Natural killer cell (primary cell): ENCODE measurements at regions not wholly inside any gene's neighbourhood (a gene's known extent, or its start where the extent isn't known, plus 50 kb on each side); places are given as distances from the start of the nearest gene placed in this dataset.

ENCODE experiments used
- ATAC-seq, 3 donors: fragments of 150-1000 bp in 2 of 3; fragments of 200-7000 bp in 1 of 3; cut with Tn5 transposase; 1 replicate in 1 of 3; 2 replicates in 2 of 3; pipeline ENCODE4 v1.10.0; 2021; ENCODE audit warnings: mild to moderate bottlenecking in 2 of 3, moderate library complexity in 2 of 3
- DNase-seq, 2 donors: peaks; one replicate each; pipeline versions ENCODE4 v3.0.0 to v3.0.0-alpha.2; 2013 to 2021; ENCODE audit warnings: mixed read lengths in 1 of 2
- H3K27ac ChIP-seq: one replicate; pipeline ENCODE4 v1.5.1; 2013; ENCODE audit warnings: mild to moderate bottlenecking, low read length
- H3K27me3 ChIP-seq: one replicate; pipeline ENCODE4 v1.6.1; 2013; ENCODE audit warnings: low read length; ENCODE audit not compliant: control insufficient read depth, insufficient read depth
- H3K36me3 ChIP-seq: one replicate; pipeline ENCODE4 v1.6.1; 2013; ENCODE audit warnings: low read length; ENCODE audit not compliant: control insufficient read depth, insufficient read depth
- H3K4me1 ChIP-seq: one replicate; pipeline ENCODE4 v1.6.1; 2013; ENCODE audit warnings: low read length; ENCODE audit not compliant: control insufficient read depth, insufficient read depth
- H3K4me3 ChIP-seq: one replicate; pipeline ENCODE4 v1.5.1; 2013; ENCODE audit warnings: low read length
- H3K9me3 ChIP-seq: one replicate; pipeline ENCODE4 v1.6.1; 2013; ENCODE audit warnings: low read length; ENCODE audit not compliant: control insufficient read depth, insufficient read depth
- H3K27ac Mint-ChIP-seq, 2 donors: one replicate each; pipeline ENCODE4 v1.8.0; 2022; ENCODE audit warnings: mild to moderate bottlenecking in 2 of 2, mixed read lengths in 2 of 2, moderate library complexity in 1 of 2
- H3K27me3 Mint-ChIP-seq, 2 donors: one replicate each; pipeline ENCODE4 v1.8.0; 2022; ENCODE audit warnings: low read depth in 2 of 2, mixed read lengths in 2 of 2
- H3K36me3 Mint-ChIP-seq: one replicate; pipeline ENCODE4 v1.8.0; 2022; ENCODE audit warnings: mixed read lengths
- H3K4me1 Mint-ChIP-seq, 2 donors: one replicate each; pipeline ENCODE4 v1.8.0; 2022; ENCODE audit warnings: mixed read lengths in 2 of 2
- H3K4me3 Mint-ChIP-seq: one replicate; pipeline ENCODE4 v1.8.0; 2022; ENCODE audit warnings: mild to moderate bottlenecking, moderate library complexity, mixed read lengths
- H3K9me3 Mint-ChIP-seq, 2 donors: one replicate each; pipeline ENCODE4 v1.8.0; 2022; ENCODE audit warnings: mixed read lengths in 2 of 2
- CTCF ChIP-seq: fragments of 200-600 bp; IDR thresholded peaks from one replicate; pipeline ENCODE4 v1.8.0; 2022; ENCODE audit warnings: antibody characterized with exemption
- WGBS: methylation state at CpG from one replicate; pipeline ENCODE4 v1.1.7; 2013; ENCODE audit warnings: missing lambda C conversion rate; ENCODE audit not compliant: insufficient coverage; 5-methylcytosine and 5-hydroxymethylcytosine counted together
- intact Hi-C: fragments of 100-400 bp; cut with micrococcal nuclease; formaldehyde crosslinking; loops from one replicate; pipeline ENCODE4 v1.14.2; 2022

GRCh38 chr5:38719916-38720315 is 125.9 kb upstream of the OSMR start:
- TF ChIP-seq CTCF, result no peak
- Mint-ChIP-seq H3K4me3 (no peak overlapping the region), H3K9me3 (no peaks in the 10 kb centered on the region), H3K27ac (no peak overlapping the region), H3K36me3 (no peaks in the 10 kb centered on the region), H3K27me3 (peaks cover 5 to 6% of the 10 kb centered on the region in 2 donors), H3K4me1 (no peaks in the 10 kb centered on the region)
- Histone ChIP-seq H3K4me1 (no peaks in the 10 kb centered on the region), H3K27me3 (no peaks in the 10 kb centered on the region), H3K4me3 (no peak overlapping the region), H3K36me3 (no peaks in the 10 kb centered on the region), H3K27ac (no peak overlapping the region), H3K9me3 (no peaks in the 10 kb centered on the region)
- 97% methylated on average over 2 of the region's 3 CpGs for WGBS
- DNase-seq, result no peak
- no peak for ATAC-seq
- intact Hi-C loops, result no loop called here

- no peak for DNase-seq
- 74% methylated on average over 5 of the region's 6 CpGs for WGBS
- ATAC-seq, result no peak
- peaks cover 5 to 6% of the 10 kb centered on the region in 2 donors for H3K27me3 Mint-ChIP-seq
- Histone ChIP-seq H3K36me3 (no peaks in the 10 kb centered on the region), H3K4me3 (no peak overlapping the region), H3K4me1 (no peaks in the 10 kb centered on the region), H3K27ac (no peak overlapping the region), H3K9me3 (no peaks in the 10 kb centered on the region), H3K27me3 (no peaks in the 10 kb centered on the region)
- no peaks in the 10 kb centered on the region for H3K4me1 Mint-ChIP-seq
- H3K4me3 Mint-ChIP-seq, result no peak overlapping the region
- H3K9me3 Mint-ChIP-seq, result no peaks in the 10 kb centered on the region
- H3K27ac Mint-ChIP-seq, result no peak overlapping the region
- intact Hi-C loops, result no loop called here
- TF ChIP-seq CTCF, result no peak
- H3K36me3 Mint-ChIP-seq, result no peaks in the 10 kb centered on the region
These were observed 125.1 kb upstream of the OSMR start for GRCh38 chr5:38720554-38721361.

GRCh38 chr5:38722918-38723317 is 122.9 kb upstream of the OSMR start:
- ATAC-seq (no peak), DNase-seq (no peak)
- Histone ChIP-seq H3K27me3 (no peaks in the 10 kb centered on the region), H3K27ac (no peak overlapping the region), H3K9me3 (no peaks in the 10 kb centered on the region), H3K36me3 (no peaks in the 10 kb centered on the region), H3K4me3 (no peak overlapping the region), H3K4me1 (no peaks in the 10 kb centered on the region)
- WGBS, result 71% methylated on average over 5 of the region's 5 CpGs
- Mint-ChIP-seq H3K4me1 (no peaks in the 10 kb centered on the region), H3K36me3 (no peaks in the 10 kb centered on the region), H3K4me3 (no peak overlapping the region), H3K27ac (no peak overlapping the region), H3K9me3 (no peaks in the 10 kb centered on the region), H3K27me3 (peaks cover 0 to 14% of the 10 kb centered on the region in 2 donors)
- no peak for TF ChIP-seq CTCF
- intact Hi-C loops, result no loop called here

GRCh38 chr5:38723426-38723825 is 122.4 kb upstream of the OSMR start:
- H3K9me3 ChIP-seq, result no peaks in the 10 kb centered on the region
- H3K27me3 ChIP-seq, result no peaks in the 10 kb centered on the region
- H3K4me3 Mint-ChIP-seq, result no peak overlapping the region
- no peaks in the 10 kb centered on the region for H3K36me3 Mint-ChIP-seq
- H3K9me3 Mint-ChIP-seq, result no peaks in the 10 kb centered on the region
- no peak for DNase-seq
- H3K36me3 ChIP-seq, result no peaks in the 10 kb centered on the region
- no peaks in the 10 kb centered on the region for H3K4me1 ChIP-seq
- no peaks in the 10 kb centered on the region for H3K4me1 Mint-ChIP-seq
- TF ChIP-seq CTCF, result no peak
- ATAC-seq, result no peak
- H3K27me3 Mint-ChIP-seq, result peaks cover 0 to 17% of the 10 kb centered on the region in 2 donors
- no peak overlapping the region for H3K4me3 ChIP-seq
- 90% methylated on average over 3 of the region's 4 CpGs for whole genome bisulfite sequencing
- no peak overlapping the region for H3K27ac ChIP-seq
- no peak overlapping the region for H3K27ac Mint-ChIP-seq
- intact Hi-C loops, result no loop called here
